Endodermal cell (in vitro differentiated cells): ENCODE measurements at regions not wholly inside any gene's neighbourhood (a gene's known extent, or its start where the extent isn't known, plus 50 kb on each side); places are given as distances from the start of the nearest gene placed in this dataset.

Source experiments
- DNase-seq: peaks from one replicate; pipeline ENCODE4 v3.0.0-alpha.2; 2017
- H3K27ac ChIP-seq: 2 replicates; pipeline ENCODE4 v1.5.1; 2013; ENCODE audit warnings: mild to moderate bottlenecking, low read depth, low read length, moderate library complexity
- H3K27me3 ChIP-seq: 2 replicates; pipeline ENCODE4 v1.6.1; 2013; ENCODE audit warnings: mild to moderate bottlenecking, low read length, moderate library complexity; ENCODE audit not compliant: insufficient read depth, control insufficient read depth, poor library complexity, severe bottlenecking
- H3K36me3 ChIP-seq: 2 replicates; pipeline ENCODE4 v1.7.0; 2013; ENCODE audit warnings: mild to moderate bottlenecking, low read length, moderate library complexity; ENCODE audit not compliant: control insufficient read depth, insufficient read depth
- H3K4me1 ChIP-seq: one replicate; pipeline ENCODE4 v1.7.0; 2013; ENCODE audit warnings: low read length; ENCODE audit not compliant: control insufficient read depth, insufficient read depth
- H3K4me3 ChIP-seq: 2 replicates; pipeline ENCODE4 v1.5.1; 2013; ENCODE audit warnings: mild to moderate bottlenecking, low read length, moderate library complexity
- H3K9ac ChIP-seq: 2 replicates; pipeline ENCODE4 v1.6.1; 2013; ENCODE audit warnings: mild to moderate bottlenecking, low read length, moderate library complexity; ENCODE audit not compliant: poor library complexity, severe bottlenecking; ENCODE audit errors: extremely low read depth
- H3K9me3 ChIP-seq: 2 replicates; pipeline ENCODE4 v1.6.1; 2013; ENCODE audit warnings: mild to moderate bottlenecking, low read length, moderate library complexity; ENCODE audit not compliant: control insufficient read depth
- H3K27ac Mint-ChIP-seq: 2 replicates; pipeline ENCODE4 v1.8.0; 2020; ENCODE audit warnings: mixed read lengths
- H3K27me3 Mint-ChIP-seq: 2 replicates; pipeline ENCODE4 v1.8.0; 2021; ENCODE audit warnings: mild to moderate bottlenecking, mixed read lengths; ENCODE audit not compliant: insufficient read depth
- H3K36me3 Mint-ChIP-seq: 2 replicates; pipeline ENCODE4 v1.8.0; 2020; ENCODE audit warnings: low read depth, mixed read lengths
- H3K4me1 Mint-ChIP-seq: 2 replicates; pipeline ENCODE4 v1.8.0; 2020; ENCODE audit warnings: mixed read lengths
- H3K4me3 Mint-ChIP-seq: 2 replicates; pipeline ENCODE4 v1.8.0; 2020; ENCODE audit warnings: mild to moderate bottlenecking, moderate library complexity, mixed read lengths
- H3K9me3 Mint-ChIP-seq: 2 replicates; pipeline ENCODE4 v1.8.0; 2020; ENCODE audit warnings: mild to moderate bottlenecking, mixed read lengths
- CTCF ChIP-seq: fragments of 200-600 bp; sonication (generic); conservative IDR thresholded peaks from 2 replicates; pipeline ENCODE4 v1.5.0; 2021; ENCODE audit warnings: antibody characterized with exemption, mild to moderate bottlenecking
- WGBS, 2 experiments: methylation state at CpG; one replicate each; pipeline versions ENCODE4 v1.1.5 to v1.1.7; 2013; ENCODE audit warnings: missing lambda C conversion rate in 2 of 2, mixed read lengths in 1 of 2; ENCODE audit not compliant: insufficient coverage in 1 of 2, insufficient read length in 1 of 2; 5-methylcytosine and 5-hydroxymethylcytosine counted together

GRCh38 chr7:17010637-17011300 is 129.0 kb upstream of the AGR3 start:
- Mint-ChIP-seq H3K27ac (no peak overlapping the region), H3K4me3 (no peak overlapping the region), H3K9me3 (no peaks in the 10 kb centered on the region), H3K27me3 (peaks cover 23% of the 10 kb centered on the region), H3K36me3 (no peaks in the 10 kb centered on the region), H3K4me1 (peaks cover 5% of the 10 kb centered on the region)
- Histone ChIP-seq H3K9ac (no peak overlapping the region), H3K36me3 (no peaks in the 10 kb centered on the region), H3K27ac (no peak overlapping the region), H3K9me3 (no peaks in the 10 kb centered on the region), H3K27me3 (no peaks in the 10 kb centered on the region), H3K4me3 (no peak overlapping the region), H3K4me1 (no peaks in the 10 kb centered on the region)
- TF ChIP-seq CTCF = no peak
- WGBS, 2 experiments = 87 to 93% methylated on average over 2 of the region's 2 CpGs
- no peak for DNase-seq

- H3K9me3 Mint-ChIP-seq = no peaks in the 10 kb centered on the region
- no peak overlapping the region for H3K27ac Mint-ChIP-seq
- no peaks in the 10 kb centered on the region for H3K27me3 ChIP-seq
- no peaks in the 10 kb centered on the region for H3K36me3 ChIP-seq
- H3K9ac ChIP-seq = no peak overlapping the region
- H3K36me3 Mint-ChIP-seq = no peaks in the 10 kb centered on the region
- no peak overlapping the region for H3K4me3 Mint-ChIP-seq
- H3K4me1 ChIP-seq = no peaks in the 10 kb centered on the region
- no peak overlapping the region for H3K27ac ChIP-seq
- no peak overlapping the region for H3K4me3 ChIP-seq
- peaks cover 10% of the 10 kb centered on the region for H3K27me3 Mint-ChIP-seq
- no peak for DNase-seq
- no peaks in the 10 kb centered on the region for H3K9me3 ChIP-seq
- peaks cover 5% of the 10 kb centered on the region for H3K4me1 Mint-ChIP-seq
- TF ChIP-seq CTCF = no peak
- 89 to 100% methylated on average over 2 to 3 of the region's 3 CpGs for WGBS, 2 experiments
Measured at GRCh38 chr7:17013204-17013603, 131.4 kb upstream of the AGR3 start.

GRCh38 chr7:17014686-17015085 is 132.9 kb upstream of the AGR3 start:
- no peak for DNase-seq
- Mint-ChIP-seq H3K4me3 (no peak overlapping the region), H3K4me1 (peaks cover 5% of the 10 kb centered on the region), H3K27ac (no peak overlapping the region), H3K27me3 (peaks cover 10% of the 10 kb centered on the region), H3K36me3 (no peaks in the 10 kb centered on the region), H3K9me3 (no peaks in the 10 kb centered on the region)
- Histone ChIP-seq H3K9ac (no peak overlapping the region), H3K4me1 (no peaks in the 10 kb centered on the region), H3K4me3 (no peak overlapping the region), H3K36me3 (no peaks in the 10 kb centered on the region), H3K9me3 (no peaks in the 10 kb centered on the region), H3K27ac (no peak overlapping the region), H3K27me3 (no peaks in the 10 kb centered on the region)
- 96 to 97% methylated on average over 6 to 7 of the region's 8 CpGs for WGBS, 2 experiments
- TF ChIP-seq CTCF = no peak
